NT2/D1 (cell line): ENCODE measurements at regions not wholly inside any gene's neighbourhood (a gene's known extent, or its start where the extent isn't known, plus 50 kb on each side); places are given as distances from the start of the nearest gene placed in this dataset.

Source experiments
- SUZ12 ChIP-seq: IDR thresholded peaks from 2 replicates; pipeline ENCODE4 v1.6.1; 2011; ENCODE audit not compliant: insufficient read length, insufficient read depth; ENCODE audit errors: extremely low read depth
- YY1 ChIP-seq: IDR thresholded peaks from 2 replicates; pipeline ENCODE4 v1.6.1; 2011; ENCODE audit not compliant: insufficient read length, insufficient read depth
- ZNF274 ChIP-seq: IDR thresholded peaks from 2 replicates; pipeline ENCODE4 v1.6.1; 2011; ENCODE audit warnings: mild to moderate bottlenecking, low read depth, low read length

DNA sequence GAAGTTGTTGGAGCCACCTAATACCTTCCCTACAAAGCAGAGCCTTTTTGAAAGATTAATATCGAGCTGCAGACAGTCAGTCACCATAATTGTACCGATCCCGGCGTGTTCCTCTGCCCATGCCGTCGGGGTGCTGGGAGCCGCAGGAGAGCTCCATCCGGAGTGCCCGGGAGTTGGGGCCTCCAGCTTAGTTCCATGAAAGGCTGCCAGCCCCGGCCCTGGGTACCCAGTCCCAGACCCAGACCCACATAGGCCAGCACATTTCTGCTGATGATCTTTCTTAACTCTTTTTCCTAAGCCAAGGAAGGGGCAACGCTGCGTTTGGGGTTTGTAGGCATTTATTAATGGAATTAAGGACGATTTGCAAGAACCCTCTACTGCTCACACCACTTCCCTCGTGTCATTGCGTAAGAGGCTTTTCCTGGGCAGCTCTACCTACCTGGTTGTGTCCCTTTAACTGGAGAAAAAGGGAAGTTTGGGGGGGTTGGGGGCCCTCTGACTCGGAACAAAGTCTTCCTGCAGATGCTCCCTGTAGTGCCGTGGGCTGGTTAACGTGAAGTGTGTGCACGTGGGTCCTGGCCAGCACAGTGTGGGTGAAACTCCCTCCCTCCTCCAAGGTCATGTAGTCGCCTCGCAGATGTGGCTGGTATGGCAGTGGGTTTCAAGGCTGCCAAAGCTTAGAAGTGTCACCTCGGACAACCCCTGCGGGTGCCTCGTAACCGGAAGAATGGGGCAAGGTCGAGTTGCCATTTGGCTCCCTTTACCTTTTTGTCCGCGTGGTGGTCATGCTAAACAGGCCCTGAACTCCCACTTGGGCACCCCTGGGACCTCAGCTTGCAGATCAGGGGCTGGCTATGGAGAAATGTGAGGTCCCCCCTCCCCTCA lies 54.3 kb upstream of the APCDD1L start:
- TF ChIP-seq SUZ12 (no peak), YY1 (no peak), ZNF274 (no peak)
